H9 (cell line): ENCODE measurements at regions not wholly inside any gene's neighbourhood (a gene's known extent, or its start where the extent isn't known, plus 50 kb on each side); places are given as distances from the start of the nearest gene placed in this dataset.

Experiments
- DNase-seq: peaks from one replicate; pipeline ENCODE4 v3.0.0-alpha.2; 2017
- H2AFZ ChIP-seq: one replicate; pipeline ENCODE4 v1.6.1; 2013; ENCODE audit warnings: mild to moderate bottlenecking, low read length, control low read depth, moderate library complexity
- H2AK5ac ChIP-seq: 2 replicates; pipeline ENCODE4 v1.6.1; 2013; ENCODE audit warnings: low read length, control low read depth, mixed read lengths; ENCODE audit not compliant: insufficient read length
- H2BK120ac ChIP-seq: one replicate; pipeline ENCODE4 v1.6.1; 2013; ENCODE audit warnings: low read depth, mild to moderate bottlenecking, low read length, control low read depth, inconsistent platforms; ENCODE audit not compliant: poor library complexity, severe bottlenecking
- H2BK12ac ChIP-seq: 2 replicates; pipeline ENCODE4 v1.6.1; 2013; ENCODE audit warnings: low read length, control low read depth, mixed read lengths, low read depth; ENCODE audit not compliant: insufficient read length
- H2BK15ac ChIP-seq: 2 replicates; pipeline ENCODE4 v1.6.1; 2013; ENCODE audit warnings: low read depth, low read length, control low read depth
- H2BK20ac ChIP-seq: one replicate; pipeline ENCODE4 v1.6.1; 2013; ENCODE audit warnings: low read depth, mild to moderate bottlenecking, low read length, control low read depth, inconsistent platforms; ENCODE audit not compliant: poor library complexity, severe bottlenecking
- H2BK5ac ChIP-seq: 2 replicates; pipeline ENCODE4 v1.6.1; 2013; ENCODE audit warnings: low read length, control low read depth, mixed read lengths; ENCODE audit not compliant: insufficient read length
- H3K14ac ChIP-seq: 2 replicates; pipeline ENCODE4 v1.6.1; 2013; ENCODE audit warnings: low read length, control low read depth; ENCODE audit not compliant: insufficient read depth
- H3K18ac ChIP-seq: 2 replicates; pipeline ENCODE4 v1.6.1; 2013; ENCODE audit warnings: low read depth, mild to moderate bottlenecking, mixed read lengths, low read length, control low read depth; ENCODE audit not compliant: insufficient read length
- H3K23ac ChIP-seq: 2 replicates; pipeline ENCODE4 v1.6.1; 2013; ENCODE audit warnings: low read length, control low read depth, mixed read lengths, low read depth; ENCODE audit not compliant: insufficient read length
- H3K23me2 ChIP-seq: 2 replicates; pipeline ENCODE4 v1.6.1; 2013; ENCODE audit warnings: low read depth, mild to moderate bottlenecking, mixed read lengths, low read length, control low read depth; ENCODE audit not compliant: insufficient read length, poor library complexity, severe bottlenecking
- H3K27ac ChIP-seq: 2 replicates; pipeline ENCODE4 v1.5.1; 2013; ENCODE audit warnings: low read length, control low read depth, mixed read lengths, low read depth; ENCODE audit not compliant: insufficient read length
- H3K27me3 ChIP-seq: 2 replicates; pipeline ENCODE4 v1.6.1; 2013; ENCODE audit warnings: low read length, control low read depth, inconsistent platforms; ENCODE audit not compliant: insufficient read depth
- H3K4ac ChIP-seq: 2 replicates; pipeline ENCODE4 v1.6.1; 2013; ENCODE audit warnings: low read depth, mild to moderate bottlenecking, control low read depth, inconsistent platforms, low read length, moderate library complexity
- H3K4me1 ChIP-seq: 2 replicates; pipeline ENCODE4 v1.6.1; 2013; ENCODE audit warnings: low read length, control low read depth, inconsistent platforms; ENCODE audit not compliant: insufficient read depth
- H3K4me2 ChIP-seq: 2 replicates; pipeline ENCODE4 v1.6.1; 2013; ENCODE audit warnings: low read length, control low read depth, mixed read lengths; ENCODE audit not compliant: insufficient read length, insufficient read depth
- H3K56ac ChIP-seq: 2 replicates; pipeline ENCODE4 v1.6.1; 2013; ENCODE audit warnings: low read depth, mild to moderate bottlenecking, mixed read lengths, low read length, control low read depth; ENCODE audit not compliant: insufficient read length
- H3K79me1 ChIP-seq: 2 replicates; pipeline ENCODE4 v1.6.1; 2013; ENCODE audit warnings: low read depth, mild to moderate bottlenecking, moderate library complexity, low read length, control low read depth, inconsistent platforms; ENCODE audit not compliant: insufficient read depth, poor library complexity, severe bottlenecking
- H3K79me2 ChIP-seq: 2 replicates; pipeline ENCODE4 v1.6.1; 2013; ENCODE audit warnings: low read length, control low read depth, inconsistent platforms; ENCODE audit not compliant: insufficient read depth
- H3K9ac ChIP-seq: 2 replicates; pipeline ENCODE4 v1.6.1; 2013; ENCODE audit warnings: low read length, control low read depth, mixed read lengths; ENCODE audit not compliant: insufficient read length; ENCODE audit errors: extremely low read depth
- H3K9me3 ChIP-seq: one replicate; pipeline ENCODE4 v1.6.1; 2013; ENCODE audit warnings: low read depth, low read length, inconsistent platforms; ENCODE audit not compliant: control insufficient read depth
- H3T11ph ChIP-seq: one replicate; pipeline ENCODE4 v1.6.1; 2013; ENCODE audit warnings: mild to moderate bottlenecking, low read length, control low read depth, inconsistent platforms
- H4K20me1 ChIP-seq: one replicate; pipeline ENCODE4 v1.6.1; 2013; ENCODE audit not compliant: control insufficient read depth, insufficient read length, insufficient read depth
- H4K5ac ChIP-seq: 2 replicates; pipeline ENCODE4 v1.6.1; 2013; ENCODE audit warnings: low read depth, mild to moderate bottlenecking, mixed read lengths, low read length, control low read depth; ENCODE audit not compliant: insufficient read length
- H4K8ac ChIP-seq: replicated peaks from 2 replicates; pipeline ENCODE4 v1.6.1; 2013; ENCODE audit warnings: low read length, control low read depth, mixed read lengths, low read depth; ENCODE audit not compliant: insufficient read length
- H4K91ac ChIP-seq: 2 replicates; pipeline ENCODE4 v1.6.1; 2013; ENCODE audit warnings: low read depth, mild to moderate bottlenecking, moderate library complexity, mixed read lengths, low read length, control low read depth; ENCODE audit not compliant: insufficient read length
- H3K27ac Mint-ChIP-seq, 3 experiments: 2 replicates in 2 of 3; 3 replicates in 1 of 3; pipeline ENCODE4 v1.8.0; 2020 to 2021; ENCODE audit warnings: mixed read lengths in 3 of 3, mild to moderate bottlenecking in 1 of 3, moderate library complexity in 1 of 3
- H3K27me3 Mint-ChIP-seq: 2 replicates; pipeline ENCODE4 v1.8.0; 2021; ENCODE audit warnings: low read depth, mild to moderate bottlenecking, moderate library complexity, mixed read lengths
- H3K36me3 Mint-ChIP-seq, 3 experiments: 2 replicates in 2 of 3; 3 replicates in 1 of 3; pipeline ENCODE4 v1.8.0; 2020 to 2021; ENCODE audit warnings: low read depth in 3 of 3, mixed read lengths in 3 of 3; ENCODE audit not compliant: insufficient read depth in 1 of 3
- H3K4me1 Mint-ChIP-seq, 2 experiments: 2 replicates each; pipeline ENCODE4 v1.8.0; 2020; ENCODE audit warnings: mixed read lengths in 2 of 2
- H3K4me3 Mint-ChIP-seq, 2 experiments: 2 replicates in 1 of 2; 3 replicates in 1 of 2; pipeline ENCODE4 v1.8.0; 2020 to 2021; ENCODE audit warnings: mild to moderate bottlenecking in 2 of 2, mixed read lengths in 2 of 2, moderate library complexity in 1 of 2
- H3K9me3 Mint-ChIP-seq, 2 experiments: 2 replicates in 1 of 2; 3 replicates in 1 of 2; pipeline ENCODE4 v1.8.0; 2020; ENCODE audit warnings: mild to moderate bottlenecking in 2 of 2, mixed read lengths in 2 of 2, moderate library complexity in 1 of 2
- CTCF ChIP-seq: fragments of 200-600 bp; sonication (generic); conservative IDR thresholded peaks from 3 replicates; pipeline ENCODE4 v1.8.0; 2021; ENCODE audit warnings: antibody characterized with exemption, mild to moderate bottlenecking
- WGBS: extraction: QIAGEN DNeasy Blood & Tissue Kit; methylation state at CpG from one replicate; pipeline ENCODE4 v1.1.7; 2013; ENCODE audit warnings: missing lambda C conversion rate, low lambda C conversion rate, mixed read lengths; ENCODE audit not compliant: insufficient read length; ENCODE audit errors: extremely low coverage; 5-methylcytosine and 5-hydroxymethylcytosine counted together

- Histone ChIP-seq H3K56ac (no peak overlapping the region), H3K4ac (no peak overlapping the region), H2AFZ (no peak overlapping the region), H3K14ac (no peak overlapping the region), H3T11ph (no peak overlapping the region), H3K4me1 (peaks cover 5% of the 10 kb centered on the region; the same call in 1 of the 2 replicates), H3K9ac (no peak overlapping the region), H2BK12ac (no peak overlapping the region), H4K91ac (no peak overlapping the region), H4K5ac (no peak overlapping the region), H3K9me3 (no peaks in the 10 kb centered on the region), H3K27ac (no peak overlapping the region), H3K79me1 (no peaks in the 10 kb centered on the region), H2AK5ac (no peak overlapping the region), H4K8ac (no peak overlapping the region), H2BK15ac (no peak overlapping the region), H4K20me1 (no peaks in the 10 kb centered on the region), H3K79me2 (no peaks in the 10 kb centered on the region), H2BK5ac (no peak overlapping the region), H2BK120ac (no peak overlapping the region), H3K23me2 (no peaks in the 10 kb centered on the region), H3K18ac (no peak overlapping the region), H3K23ac (no peak overlapping the region), H2BK20ac (no peak overlapping the region), H3K27me3 (no peaks in the 10 kb centered on the region), H3K4me2 (no peak overlapping the region)
- no peak for TF ChIP-seq CTCF
- Mint-ChIP-seq H3K27me3 (no peaks in the 10 kb centered on the region), H3K27ac (no peak overlapping the region), H3K36me3 (peaks cover 0 to 2% (median under 1%) of the 10 kb centered on the region in 3 experiments; a peak in 3 of 7 replicates), H3K4me3 (no peak overlapping the region), H3K9me3 (peaks cover 2 to 3% of the 10 kb centered on the region in 2 experiments; a peak in 3 of 5 replicates), H3K4me1 (peaks cover 4 to 9% of the 10 kb centered on the region in 2 experiments)
- DNase-seq: no peak
- whole genome bisulfite sequencing: no CpG with 5 or more reads among the region's 5 CpGs
Measured at GRCh38 chr7:28243861-28244260, 63.3 kb upstream of the JAZF1 start.
